Brain microvascular endothelial cell (primary cell): ENCODE measurements at regions not wholly inside any gene's neighbourhood (a gene's known extent, or its start where the extent isn't known, plus 50 kb on each side); places are given as distances from the start of the nearest gene placed in this dataset.

Experiments used
- DNase-seq: peaks from one replicate; pipeline ENCODE4 v3.0.0-alpha.2; 2020
- H3K27ac ChIP-seq: fragments of 250-450 bp; sonication (Bioruptor Pico); 2 replicates; pipeline ENCODE4 v1.5.1; 2020; ENCODE audit warnings: mild to moderate bottlenecking, moderate library complexity
- H3K27me3 ChIP-seq: fragments of 250-450 bp; sonication (Bioruptor Pico); replicated peaks from 2 replicates; pipeline ENCODE4 v1.5.1; 2020; ENCODE audit warnings: mild to moderate bottlenecking
- H3K36me3 ChIP-seq: fragments of 250-450 bp; sonication (Bioruptor Pico); replicated peaks from 2 replicates; pipeline ENCODE4 v1.5.1; 2020; ENCODE audit warnings: mild to moderate bottlenecking
- H3K4me3 ChIP-seq: 2 replicates; pipeline ENCODE4 v1.5.1; 2011; ENCODE audit warnings: low read depth, mild to moderate bottlenecking, control low read depth, low read length, moderate library complexity
- in situ Hi-C: cut with HindIII; loops from 2 replicates; pipeline ENCODE4 v1.10.0; 2017; ENCODE audit warnings: low sequenced_read_pairs, low pct_ligation_motif_present
- TF ChIP-seq, protein P1 (sequence below): IDR thresholded peaks from 2 replicates; pipeline ENCODE4 v1.5.1; 2011; ENCODE audit warnings: low read depth, mild to moderate bottlenecking, moderate library complexity, low read length, control low read depth, inconsistent platforms; ENCODE audit errors: missing control alignments

DNA sequence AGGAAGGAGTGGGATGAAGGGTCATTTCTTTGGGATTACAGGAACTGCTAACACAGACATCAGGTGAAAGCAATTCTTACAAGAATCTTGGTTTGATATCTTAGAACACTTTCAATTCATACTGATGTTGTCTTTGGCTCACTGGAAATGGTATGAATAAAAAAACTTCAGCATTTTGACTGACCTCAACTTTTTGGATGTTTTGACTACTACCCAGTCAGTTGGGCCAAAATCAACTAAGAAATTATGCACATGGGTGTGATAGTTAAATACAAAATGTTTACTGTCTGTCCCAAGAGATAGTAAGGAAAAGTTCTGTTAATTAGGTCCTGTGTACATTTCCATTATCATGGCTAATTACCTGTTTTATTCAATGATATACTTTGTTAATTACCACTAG lies 165.5 kb upstream of the LRIG1 start:
- DNase-seq = no peak
- no peaks in the 10 kb centered on the region for H3K36me3 ChIP-seq
- no peak overlapping the region for H3K27ac ChIP-seq
- H3K27me3 ChIP-seq = no peaks in the 10 kb centered on the region
- no peak overlapping the region for H3K4me3 ChIP-seq
- in situ Hi-C loops = no loop called here
- TF ChIP-seq, protein P1, sequence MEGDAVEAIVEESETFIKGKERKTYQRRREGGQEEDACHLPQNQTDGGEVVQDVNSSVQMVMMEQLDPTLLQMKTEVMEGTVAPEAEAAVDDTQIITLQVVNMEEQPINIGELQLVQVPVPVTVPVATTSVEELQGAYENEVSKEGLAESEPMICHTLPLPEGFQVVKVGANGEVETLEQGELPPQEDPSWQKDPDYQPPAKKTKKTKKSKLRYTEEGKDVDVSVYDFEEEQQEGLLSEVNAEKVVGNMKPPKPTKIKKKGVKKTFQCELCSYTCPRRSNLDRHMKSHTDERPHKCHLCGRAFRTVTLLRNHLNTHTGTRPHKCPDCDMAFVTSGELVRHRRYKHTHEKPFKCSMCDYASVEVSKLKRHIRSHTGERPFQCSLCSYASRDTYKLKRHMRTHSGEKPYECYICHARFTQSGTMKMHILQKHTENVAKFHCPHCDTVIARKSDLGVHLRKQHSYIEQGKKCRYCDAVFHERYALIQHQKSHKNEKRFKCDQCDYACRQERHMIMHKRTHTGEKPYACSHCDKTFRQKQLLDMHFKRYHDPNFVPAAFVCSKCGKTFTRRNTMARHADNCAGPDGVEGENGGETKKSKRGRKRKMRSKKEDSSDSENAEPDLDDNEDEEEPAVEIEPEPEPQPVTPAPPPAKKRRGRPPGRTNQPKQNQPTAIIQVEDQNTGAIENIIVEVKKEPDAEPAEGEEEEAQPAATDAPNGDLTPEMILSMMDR = no peak

DNA sequence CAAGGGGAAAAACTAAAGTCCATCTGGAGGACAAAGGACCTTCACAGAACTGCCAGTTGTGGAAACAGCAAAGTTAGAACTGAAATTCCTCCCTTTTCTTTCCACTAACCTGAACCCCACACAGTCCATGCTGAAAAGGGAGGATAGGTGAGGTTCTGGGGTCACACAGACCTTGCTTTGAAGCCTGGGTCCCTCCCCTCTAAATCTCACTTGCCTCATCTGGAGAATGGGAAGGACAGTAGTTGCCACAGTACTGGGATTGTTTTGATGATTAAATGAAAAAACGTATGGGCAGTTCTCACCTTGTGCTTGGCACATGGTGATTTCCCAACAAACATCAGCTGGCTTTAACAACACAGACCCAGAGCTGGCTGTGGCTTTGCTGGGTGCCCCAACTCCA lies 166.4 kb upstream of the LRIG1 start:
- no peaks in the 10 kb centered on the region for H3K27me3 ChIP-seq
- in situ Hi-C loops = no loop called here
- no peak overlapping the region for H3K4me3 ChIP-seq
- no peak overlapping the region for H3K27ac ChIP-seq
- no peaks in the 10 kb centered on the region for H3K36me3 ChIP-seq
- DNase-seq = no peak
- TF ChIP-seq, protein P1 = no peak

DNA sequence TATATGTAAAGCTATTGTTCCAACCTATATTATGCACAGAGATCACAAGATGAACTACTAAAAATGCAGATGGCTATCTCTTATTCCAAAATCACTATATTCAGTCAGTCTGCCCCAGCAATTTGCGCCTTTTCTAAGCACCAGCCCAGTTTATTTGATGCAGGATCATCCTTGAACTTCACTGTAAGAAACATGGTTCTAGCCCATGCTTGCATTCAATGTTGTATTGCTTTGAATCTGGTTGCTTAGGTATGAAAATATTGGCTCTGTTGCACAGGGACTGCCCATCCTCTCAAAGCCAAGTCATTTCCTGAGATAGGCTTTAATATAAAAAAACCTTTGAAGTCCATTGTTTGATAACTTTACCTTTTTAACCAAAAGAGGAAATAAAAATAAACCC lies 170.5 kb upstream of the LRIG1 start:
- no peak overlapping the region for H3K4me3 ChIP-seq
- in situ Hi-C loops = no loop called here
- no peaks in the 10 kb centered on the region for H3K36me3 ChIP-seq
- no peak overlapping the region for H3K27ac ChIP-seq
- TF ChIP-seq, protein P1 = no peak
- H3K27me3 ChIP-seq = no peaks in the 10 kb centered on the region
- no peak for DNase-seq

DNA sequence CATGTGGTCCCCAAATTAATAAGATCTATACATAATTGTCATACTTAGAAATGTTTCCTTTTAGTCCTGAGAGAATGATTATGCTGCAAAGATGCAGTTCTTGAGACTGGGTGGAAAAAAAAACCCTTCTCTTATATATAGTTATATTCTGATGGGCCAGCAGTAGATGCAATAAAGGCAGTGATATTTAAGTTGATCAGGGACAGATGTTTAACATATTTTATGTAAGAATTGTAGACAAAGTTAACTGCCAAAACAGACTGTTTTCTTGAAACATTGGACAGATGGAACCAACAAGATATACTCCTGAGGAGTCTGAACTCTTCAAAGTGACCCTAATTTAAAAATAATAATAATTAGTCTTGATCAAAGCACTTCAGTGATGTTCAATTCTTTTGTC lies 172.0 kb upstream of the LRIG1 start:
- no peak for DNase-seq
- in situ Hi-C loops = no loop called here
- Histone ChIP-seq H3K27ac (no peak overlapping the region), H3K36me3 (no peaks in the 10 kb centered on the region), H3K27me3 (no peaks in the 10 kb centered on the region), H3K4me3 (no peak overlapping the region)
- TF ChIP-seq, protein P1 = no peak

DNA sequence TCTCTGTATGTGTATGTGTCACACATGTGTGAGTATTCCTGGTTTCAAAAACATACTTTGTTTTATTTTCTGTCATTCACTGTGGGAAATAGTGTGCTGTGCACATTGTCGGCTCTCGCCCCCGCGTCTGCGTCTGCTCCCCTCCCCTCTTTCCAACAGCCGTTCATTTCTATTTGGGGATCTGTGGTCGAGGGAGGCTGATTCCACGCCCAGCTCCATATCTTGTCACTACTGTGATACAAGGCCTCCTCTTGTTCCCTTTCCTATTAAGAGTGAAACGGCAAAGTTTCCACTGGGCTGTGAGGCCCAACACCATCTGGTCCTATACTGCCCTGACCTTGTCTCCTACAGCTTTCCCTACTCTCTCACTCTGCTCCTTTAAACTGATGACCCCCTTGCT lies 172.5 kb upstream of the LRIG1 start:
- TF ChIP-seq, protein P1 = no peak
- no peaks in the 10 kb centered on the region for H3K36me3 ChIP-seq
- no peak overlapping the region for H3K27ac ChIP-seq
- peak; percentile 63 for DNase-seq
- in situ Hi-C loops = no loop called here
- H3K4me3 ChIP-seq = no peak overlapping the region
- no peaks in the 10 kb centered on the region for H3K27me3 ChIP-seq

DNA sequence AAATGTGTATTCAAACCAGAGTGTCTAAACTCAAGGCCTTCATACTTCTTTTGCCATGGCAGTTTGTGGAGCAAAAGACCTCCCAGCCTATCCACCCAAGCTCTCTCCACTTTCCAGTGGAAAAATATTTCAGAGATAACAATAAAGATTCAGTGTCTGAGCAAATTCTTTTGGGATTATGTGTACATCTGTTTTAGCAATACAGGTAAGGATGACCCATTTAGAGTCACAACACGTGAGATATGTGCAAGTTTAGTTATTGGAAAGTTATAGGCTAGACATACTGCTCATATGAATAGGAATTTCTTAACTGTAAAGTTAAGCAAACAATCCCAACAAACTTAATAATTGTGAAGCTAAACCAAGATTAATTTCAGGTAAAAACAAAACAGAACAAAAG lies 174.5 kb upstream of the LRIG1 start:
- in situ Hi-C loops = no loop called here
- no peaks in the 10 kb centered on the region for H3K36me3 ChIP-seq
- TF ChIP-seq, protein P1 = no peak
- no peaks in the 10 kb centered on the region for H3K27me3 ChIP-seq
- no peak overlapping the region for H3K4me3 ChIP-seq
- H3K27ac ChIP-seq = peak overlapping the region; percentile 45
- DNase-seq = peak; percentile 48
